Loucy (cell line): ENCODE measurements at regions not wholly inside any gene's neighbourhood (a gene's known extent, or its start where the extent isn't known, plus 50 kb on each side); places are given as distances from the start of the nearest gene placed in this dataset.

ENCODE experiments used
- CTCF ChIP-seq: fragments of 200-600 bp; sonication (generic); conservative IDR thresholded peaks from 2 replicates; pipeline ENCODE4 v1.5.1; 2014; ENCODE audit warnings: mild to moderate bottlenecking, antibody characterized with exemption, low read length
- EZH2phosphoT487 ChIP-seq: fragments of 200-600 bp; IDR thresholded peaks from 2 replicates; pipeline ENCODE4 v1.6.1; 2018; ENCODE audit warnings: antibody characterized with exemption, mild to moderate bottlenecking, moderate library complexity, borderline replicate concordance

- TF ChIP-seq CTCF (no peak), EZH2phosphoT487 (no peak)
These were observed 116.5 kb downstream of the BTG1 start for GRCh38 chr12:92029136-92029535.
